ENCODE measurements at regions not wholly inside any gene's neighbourhood (a gene's known extent, or its start where the extent isn't known, plus 50 kb on each side); places are given as distances from the start of the nearest gene placed in this dataset.

DNA sequence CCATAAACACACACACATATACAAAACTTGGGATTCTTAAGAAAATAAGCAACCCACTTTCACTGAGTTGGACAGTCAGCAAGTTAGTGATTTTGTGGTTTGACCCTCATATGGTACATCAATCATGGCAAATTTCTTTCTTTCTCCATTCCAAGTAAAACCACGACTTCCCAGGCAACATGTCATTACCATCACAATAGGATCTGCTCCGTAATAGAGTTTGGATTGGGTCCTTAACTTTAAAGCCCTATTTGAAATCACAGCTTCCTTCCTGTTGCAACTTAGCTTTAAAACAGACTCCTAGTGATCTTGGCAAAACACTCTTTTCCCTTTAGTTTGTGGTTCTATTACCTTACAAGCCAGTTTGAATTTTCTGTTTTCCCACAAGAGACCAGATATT, 483.6 kb downstream of the INHBA start:
- DNase-seq = no peak

DNA sequence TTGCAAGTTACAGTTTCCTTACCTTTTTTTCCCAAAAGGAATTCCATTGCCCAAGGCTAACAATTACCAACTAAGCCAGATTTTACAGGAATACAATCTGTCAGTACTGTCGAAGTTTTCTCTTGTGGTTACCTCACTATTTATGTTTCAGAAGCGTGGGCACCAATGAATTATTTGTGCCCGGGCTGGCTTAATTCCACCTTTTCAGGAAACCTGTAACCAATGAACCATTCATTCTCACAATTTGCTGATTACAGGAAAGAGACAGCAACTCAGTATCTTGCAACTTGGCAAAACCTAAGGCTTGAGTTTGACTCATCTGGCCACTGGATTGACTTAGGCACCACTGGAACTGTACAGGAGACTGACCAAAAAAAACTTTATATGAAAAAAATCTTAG, 485.6 kb downstream of the INHBA start:
- DNase-seq = no peak

DNA sequence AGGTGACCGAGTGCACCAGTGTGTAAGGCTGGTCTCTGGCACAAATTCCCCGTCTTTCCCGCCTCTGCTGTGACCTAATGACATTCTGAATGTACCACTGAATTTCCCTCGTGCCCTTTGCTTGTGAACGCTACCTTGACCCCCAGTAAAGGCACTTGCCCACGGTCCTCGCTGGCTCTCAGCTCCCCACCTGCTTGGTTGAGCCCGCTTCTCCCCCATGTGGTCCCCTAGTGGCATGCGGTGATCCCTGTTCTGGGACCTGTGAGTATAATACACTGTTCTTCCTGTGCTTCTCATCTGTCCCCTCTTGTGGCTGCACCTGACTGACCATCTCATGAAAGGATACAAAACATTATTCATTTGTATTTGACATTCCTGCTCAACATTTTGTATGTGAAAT, 495.7 kb downstream of the INHBA start:
- no peak for DNase-seq

DNA sequence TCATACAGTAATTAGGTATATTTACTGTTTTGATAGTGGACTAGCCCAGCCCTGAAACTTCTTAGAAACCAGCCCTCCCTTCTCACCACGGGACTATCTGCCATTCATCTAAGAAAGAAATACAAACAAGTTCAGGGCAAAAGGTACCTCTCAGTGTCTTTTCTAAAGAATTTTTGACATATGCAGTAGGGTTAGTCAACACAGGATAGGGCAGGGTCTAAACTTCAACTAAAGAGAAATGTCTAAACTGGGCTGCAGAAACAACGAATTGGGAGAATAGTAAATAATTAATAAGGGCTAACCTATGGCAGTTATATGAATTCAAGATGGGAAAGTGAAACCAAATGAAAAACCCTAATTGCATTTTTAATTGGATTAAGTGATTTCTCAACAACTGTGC, 496.6 kb downstream of the INHBA start:
- DNase-seq = no peak

DNA sequence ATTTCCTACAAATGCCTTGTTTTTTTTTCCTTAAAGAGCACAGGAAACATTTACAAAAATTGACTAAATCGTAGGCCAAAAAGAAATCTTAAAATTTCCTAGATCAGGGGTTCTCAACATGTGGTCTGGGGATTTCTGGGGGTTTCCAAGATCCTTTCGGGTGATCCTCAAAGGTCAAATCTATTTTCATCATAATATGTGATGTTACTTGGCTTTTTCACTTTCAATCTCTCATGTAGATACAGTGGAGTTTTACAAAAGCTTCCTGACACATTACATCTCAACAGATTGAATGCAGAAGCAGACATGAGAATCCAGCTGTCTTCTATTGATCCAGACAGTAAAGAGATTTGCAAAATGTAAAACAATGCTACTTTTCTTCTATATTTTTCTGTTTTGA, 497.3 kb downstream of the INHBA start:
- DNase-seq = no peak

DNA sequence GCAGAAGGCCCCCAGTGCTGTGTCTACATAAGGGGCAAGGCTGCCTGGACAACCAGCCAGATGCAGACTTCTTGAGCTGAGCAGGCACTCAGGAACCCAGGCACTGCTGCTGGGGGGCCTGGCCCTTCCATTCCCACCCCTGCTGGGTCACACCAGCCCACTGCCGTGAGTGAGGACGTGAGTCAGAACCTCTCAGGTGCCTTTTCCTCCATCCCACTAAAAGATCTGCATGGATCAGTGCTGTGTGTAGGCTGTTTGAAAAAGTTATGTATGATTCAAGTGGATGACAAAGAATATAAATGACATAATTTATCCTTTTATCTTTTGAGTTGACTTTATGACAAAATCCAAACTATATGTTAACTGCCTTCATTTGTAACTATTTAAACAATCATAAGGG, 499.3 kb downstream of the INHBA start:
- no peak for DNase-seq

- no peak for DNase-seq
Observed at GRCh38 chr7:41201021-41201420, 501.9 kb downstream of the INHBA start.

GRCh38 chr7:41199136-41199535, 503.8 kb downstream of the INHBA start:
- no peak for DNase-seq

GRCh38 chr7:41198502-41198901, 504.4 kb downstream of the INHBA start:
- DNase-seq = no peak

GRCh38 chr7:41197769-41198168, 505.1 kb downstream of the INHBA start:
- DNase-seq = no peak

- DNase-seq = no peak
Observed at GRCh38 chr7:41193738-41194282, 509.1 kb downstream of the INHBA start.

DNA sequence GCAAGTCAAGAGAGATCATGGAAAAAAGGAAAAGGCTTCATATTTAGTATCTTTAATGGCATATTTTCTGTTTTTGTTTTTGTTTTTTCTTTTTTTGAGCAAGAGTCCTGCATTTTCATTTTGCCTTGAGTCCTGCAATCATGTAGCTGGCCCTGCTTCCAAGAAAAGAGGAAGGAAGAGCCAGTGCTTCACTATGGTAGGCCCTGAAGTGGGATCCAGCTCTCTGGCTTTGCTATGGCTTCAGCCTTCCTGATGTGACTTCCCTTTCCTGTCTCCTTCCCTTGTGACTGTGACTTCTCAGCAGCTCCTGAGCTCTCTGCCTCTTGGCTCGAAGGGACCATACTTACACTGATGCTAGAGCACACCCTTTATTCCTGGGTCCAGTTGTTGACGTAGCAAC, 512.3 kb downstream of the INHBA start:
- peak; percentile 63 to 87 (median 82) for DNase-seq

DNA sequence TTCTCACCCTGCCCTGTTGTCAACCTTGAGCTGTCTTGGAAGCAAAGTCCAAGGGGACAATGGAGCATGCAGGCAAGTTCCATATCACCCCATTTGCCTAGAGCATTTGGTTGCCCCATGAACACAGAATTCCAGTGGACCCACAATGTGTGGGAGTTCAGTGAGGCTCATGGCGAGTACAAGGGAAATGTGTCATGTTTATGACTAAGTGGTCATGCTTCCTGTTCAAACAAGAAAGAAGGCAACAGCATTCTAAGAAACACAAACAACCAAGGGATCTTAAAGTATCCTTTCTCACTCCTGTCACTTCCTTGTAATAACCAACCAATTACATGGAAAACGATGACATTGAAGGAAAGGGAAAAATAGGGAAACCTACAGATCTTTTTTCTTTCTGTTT, 513.0 kb downstream of the INHBA start:
- DNase-seq = peak; percentile 57 to 87 (median 74)

DNA sequence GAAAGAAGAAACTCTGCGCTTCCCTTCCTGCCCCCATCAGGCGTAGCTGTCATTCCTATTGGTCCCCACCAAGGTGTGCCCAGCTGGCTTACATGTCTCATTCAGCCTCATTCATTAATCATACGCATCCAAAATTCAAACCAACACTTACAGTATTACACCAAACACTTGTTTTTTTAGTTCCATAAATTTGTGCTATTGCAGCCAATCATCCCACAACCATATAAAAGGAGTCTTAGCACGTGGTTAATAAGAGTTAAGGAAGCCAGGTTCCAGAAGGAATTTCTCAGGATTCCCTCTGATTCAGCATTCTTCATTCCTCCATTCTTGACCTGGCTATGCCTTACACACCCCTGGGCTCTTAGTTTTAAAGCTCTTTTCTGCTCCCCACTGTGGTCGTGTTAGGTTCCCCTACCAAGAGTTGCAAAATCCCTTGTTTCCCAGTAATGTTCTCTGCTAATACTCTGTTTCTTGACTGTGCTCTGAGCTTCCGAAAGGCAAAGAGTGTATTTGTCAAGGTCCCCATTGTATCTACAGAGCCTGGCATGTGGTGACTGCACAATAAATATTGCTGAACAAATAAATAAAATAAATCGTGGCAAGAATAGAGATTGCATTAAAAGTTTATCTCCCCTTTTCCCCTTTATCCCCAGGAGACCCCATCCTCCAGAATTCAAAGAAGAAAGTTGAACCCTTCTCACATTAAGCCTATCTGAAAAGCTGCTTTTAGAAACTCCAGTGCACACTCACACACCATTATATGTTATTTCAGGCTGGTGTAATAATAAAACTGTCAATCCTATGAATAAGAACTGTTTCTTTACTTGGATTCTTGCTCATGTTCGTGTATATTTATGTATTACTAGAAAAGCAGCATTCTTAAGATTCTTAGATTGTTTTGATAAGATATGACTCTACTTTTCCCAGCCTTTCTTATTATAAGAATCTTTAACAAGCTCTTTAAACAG, 514.4 kb downstream of the INHBA start:
- no peak for DNase-seq

DNA sequence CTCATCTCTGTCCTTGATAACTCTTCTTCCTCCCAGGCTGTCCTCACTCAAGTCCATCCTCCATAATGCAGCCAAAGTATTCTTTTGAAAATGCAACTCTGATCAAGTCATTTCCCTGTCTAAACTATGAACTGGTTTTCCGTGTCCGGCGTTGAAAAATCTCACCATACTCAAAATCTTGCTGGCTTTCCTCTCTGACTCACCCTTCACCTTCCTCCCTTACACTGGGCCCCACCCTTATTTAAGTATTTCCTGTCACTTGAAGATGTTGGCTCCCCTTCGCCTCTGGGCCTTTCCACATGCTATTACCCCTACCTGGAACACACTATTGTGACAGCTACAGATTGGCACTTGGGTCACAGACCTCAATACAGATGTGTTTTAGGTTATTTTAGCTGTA, 515.6 kb downstream of the INHBA start:
- no peak for DNase-seq

DNA sequence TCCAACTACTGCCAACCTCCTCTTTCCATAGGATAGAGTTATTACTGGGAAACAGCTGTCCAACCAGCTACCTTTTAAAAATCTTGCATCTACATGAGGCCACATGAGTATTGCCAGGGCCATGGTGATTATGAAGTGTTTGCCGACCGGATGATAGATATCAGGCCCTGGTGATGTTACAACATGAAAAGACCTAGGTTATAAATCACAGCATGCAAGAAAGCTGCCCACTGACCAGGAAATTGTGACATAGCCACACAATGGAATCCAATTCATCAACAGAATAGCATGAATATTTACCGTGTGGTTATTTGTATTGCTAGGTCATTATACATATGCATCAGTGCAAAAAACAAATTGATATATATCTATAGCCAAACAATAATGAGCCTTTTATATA, 517.0 kb downstream of the INHBA start:
- no peak for DNase-seq

DNA sequence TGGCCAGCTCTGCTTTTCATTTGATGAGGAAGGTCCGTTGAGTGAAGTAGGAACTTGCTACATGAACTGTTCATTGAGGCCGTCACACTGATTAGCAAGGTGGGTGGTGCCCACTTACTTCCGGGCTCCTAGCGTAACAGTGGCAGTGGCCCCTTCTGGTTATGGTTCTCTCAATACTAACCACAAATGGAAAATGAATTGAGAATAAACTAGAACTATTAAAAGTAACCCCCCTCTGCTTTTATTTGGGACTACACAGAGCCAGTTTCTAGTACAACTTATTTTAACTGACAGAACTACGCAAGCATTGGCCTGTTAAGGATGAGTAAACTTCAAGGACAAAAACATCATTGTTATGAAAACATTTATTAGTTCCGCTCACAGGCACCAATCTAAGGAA, 519.1 kb downstream of the INHBA start:
- no peak for DNase-seq

GRCh38 chr7:41182782-41183181, 520.1 kb downstream of the INHBA start:
- no peak for DNase-seq

DNA sequence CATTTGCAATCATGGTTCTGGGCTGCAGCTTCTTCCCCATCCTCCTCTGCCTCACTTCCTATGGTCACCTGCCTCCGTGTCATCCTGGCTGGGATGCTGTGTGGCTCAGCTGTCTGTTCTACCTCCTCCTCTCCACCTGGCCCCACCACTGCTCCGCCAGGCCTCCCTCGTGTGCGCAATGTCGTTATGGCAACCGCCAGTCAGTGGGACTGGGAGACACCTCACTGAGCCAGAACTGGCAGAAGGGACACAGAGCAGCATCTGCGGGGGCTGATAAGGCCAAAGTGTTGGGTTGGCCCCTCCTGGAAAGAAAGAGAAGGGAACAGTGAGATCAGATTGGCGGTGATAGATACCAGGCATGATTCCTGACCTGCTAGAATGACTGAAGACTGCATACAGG, 527.5 kb downstream of the INHBA start:
- no peak for DNase-seq

DNA sequence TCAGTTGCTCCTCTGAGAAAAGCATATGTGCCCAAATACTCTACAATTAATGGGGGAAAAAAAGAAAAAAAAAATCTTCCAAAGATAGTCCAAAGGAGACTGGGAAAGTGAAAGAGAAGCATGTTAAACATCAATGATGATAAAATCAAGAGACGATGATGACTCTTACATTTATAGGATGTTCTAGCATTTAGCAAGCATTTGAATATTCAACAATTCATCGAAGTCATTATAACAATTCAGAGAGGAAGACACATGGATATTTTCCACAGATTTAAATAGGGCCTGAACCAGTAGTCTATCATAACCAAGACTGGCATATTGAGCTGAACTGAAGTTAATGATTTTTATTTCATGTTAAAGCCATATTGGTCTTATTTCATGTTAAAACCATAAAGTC, 528.4 kb downstream of the INHBA start:
- no peak for DNase-seq

GRCh38 chr7:41170466-41170865, 532.4 kb downstream of the INHBA start:
- DNase-seq = no peak

GRCh38 chr7:41169317-41169716, 533.6 kb downstream of the INHBA start:
- no peak for DNase-seq

DNA sequence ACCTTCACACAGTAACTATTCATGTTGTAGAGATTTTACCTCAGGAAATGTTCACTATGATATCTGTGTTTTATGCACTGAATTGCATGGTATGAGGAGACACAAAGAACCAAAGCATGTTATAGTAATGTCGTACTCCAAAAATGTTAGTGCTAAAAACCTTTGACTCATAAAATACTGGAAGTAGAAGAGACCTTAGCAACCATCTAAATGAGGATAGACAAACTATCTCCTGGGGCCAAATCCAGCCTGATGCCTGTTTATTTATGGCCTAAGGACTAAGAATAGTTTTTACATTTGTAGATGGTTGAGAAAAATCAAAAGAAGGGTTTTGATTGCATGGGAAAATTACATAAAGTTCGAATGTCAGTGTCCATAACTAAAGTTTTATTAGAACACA, 535.1 kb downstream of the INHBA start:
- DNase-seq = no peak

DNA sequence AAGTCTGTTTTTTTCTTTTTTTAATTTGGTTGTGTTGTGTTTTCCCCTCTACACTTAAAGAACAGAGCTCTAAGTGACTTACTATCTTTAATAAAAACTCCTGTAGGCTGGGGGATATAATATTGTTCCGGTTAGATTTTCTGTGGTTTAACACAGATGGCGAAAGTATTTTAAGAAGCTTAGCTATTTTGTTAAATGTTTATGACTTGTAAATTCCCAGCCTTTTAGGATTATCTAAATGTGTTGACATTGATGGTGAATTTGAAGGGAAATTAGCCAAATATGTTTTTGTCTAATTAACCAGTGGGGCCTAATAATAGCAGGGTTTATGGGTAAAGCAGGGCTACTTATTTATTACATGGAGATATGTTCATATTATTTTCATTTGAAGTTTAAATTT, 538.5 kb downstream of the INHBA start:
- DNase-seq = no peak

DNA sequence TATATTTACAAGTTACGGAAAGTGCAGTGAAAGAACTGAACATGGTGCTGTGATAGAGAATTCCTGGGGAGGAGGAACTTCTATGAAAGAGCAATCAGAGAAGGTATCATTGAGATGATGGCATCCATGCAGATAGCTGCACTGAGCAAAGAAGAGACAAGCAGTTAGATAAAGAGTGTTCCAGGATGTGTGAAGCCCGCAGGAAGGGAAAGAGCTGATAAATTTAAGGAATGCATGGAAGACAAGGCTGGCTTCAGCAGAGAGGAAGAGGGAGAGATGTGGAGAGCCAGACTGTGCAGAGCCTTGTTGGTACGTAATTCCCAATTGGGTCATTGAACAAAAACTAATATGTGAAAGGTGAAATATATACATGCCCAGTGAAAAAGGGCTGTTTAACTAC, 538.9 kb downstream of the INHBA start:
- DNase-seq = no peak
